KG1 (cell line): ENCODE measurements at regions not wholly inside any gene's neighbourhood (a gene's known extent, or its start where the extent isn't known, plus 50 kb on each side); places are given as distances from the start of the nearest gene placed in this dataset.
"Not testable (repeated sequence)": the region's sequence is repeated elsewhere in the genome, so short reads cannot be mapped to it uniquely, and the experiment has no call there.

Experiments used
- DNase-seq: peaks from one replicate; lab custom pipeline; 2025; lab: John Stamatoyannopoulos, UW

GRCh38 chr10:94125856-94126255, 132.1 kb downstream of the PLCE1 start:
- no peak for DNase-seq

GRCh38 chr10:94129393-94130130, 135.8 kb downstream of the PLCE1 start:
- no peak for DNase-seq

DNA sequence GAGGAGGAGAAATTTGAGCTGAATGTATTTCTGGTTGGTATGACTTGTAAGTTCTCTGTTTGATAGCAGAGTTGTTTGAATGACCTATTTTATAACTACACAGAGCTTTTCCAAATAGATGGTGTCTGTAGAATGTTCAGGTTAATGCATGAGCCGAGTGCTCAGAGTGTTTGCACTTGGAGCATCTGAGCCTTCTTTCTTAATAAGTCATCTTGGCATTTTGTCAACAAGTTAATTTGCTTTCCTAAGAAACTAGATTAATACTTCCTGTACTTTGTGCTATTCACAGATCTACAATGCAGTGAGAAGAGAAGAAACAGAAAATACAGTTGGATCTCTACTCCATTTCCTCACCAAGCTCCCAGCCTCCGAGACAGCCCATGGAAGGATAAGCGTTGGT, 138.2 kb downstream of the PLCE1 start:
- no peak for DNase-seq

DNA sequence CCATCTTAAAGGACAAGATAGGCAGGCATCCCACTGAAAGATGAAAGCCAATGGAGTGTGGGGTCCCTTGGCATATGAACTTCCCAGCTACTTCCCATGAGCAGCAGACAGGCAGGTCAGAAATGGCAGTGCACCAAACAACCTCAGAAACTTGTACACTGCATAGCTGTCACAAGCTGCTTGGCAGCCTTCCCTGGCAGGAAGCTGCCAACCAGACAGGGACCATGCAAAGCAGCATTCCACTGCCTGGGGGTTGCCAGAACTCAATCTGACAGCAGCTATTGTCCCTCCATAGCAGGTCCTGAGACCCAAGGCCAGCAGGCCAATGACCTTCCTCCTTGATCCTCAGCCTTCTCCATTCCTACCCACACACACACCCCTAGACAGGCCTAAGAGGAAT, 139.5 kb downstream of the PLCE1 start:
- no peak for DNase-seq

DNA sequence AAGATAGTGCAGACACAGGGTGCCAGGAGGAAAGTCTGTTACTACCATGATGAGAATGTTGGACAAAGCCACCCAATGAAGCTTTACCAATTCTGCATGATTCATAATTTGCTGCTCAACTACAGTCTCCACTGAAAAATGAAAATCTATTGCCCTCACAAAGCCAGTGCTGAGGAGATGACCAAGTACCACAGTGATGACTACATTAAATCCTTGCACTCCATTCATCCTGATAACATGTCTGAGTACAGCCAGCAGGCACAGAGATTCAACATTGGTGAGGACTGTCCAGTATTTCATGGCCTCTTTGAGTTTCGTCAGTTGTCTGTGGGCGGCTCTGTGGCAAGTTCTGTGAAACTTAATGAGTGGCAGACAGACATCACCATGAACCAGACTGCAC, 144.0 kb downstream of the PLCE1 start:
- DNase-seq: no peak

GRCh38 chr10:94138391-94138790, 144.7 kb downstream of the PLCE1 start:
- no peak for DNase-seq

GRCh38 chr10:94143261-94143660, 149.5 kb downstream of the PLCE1 start:
- DNase-seq: no peak

DNA sequence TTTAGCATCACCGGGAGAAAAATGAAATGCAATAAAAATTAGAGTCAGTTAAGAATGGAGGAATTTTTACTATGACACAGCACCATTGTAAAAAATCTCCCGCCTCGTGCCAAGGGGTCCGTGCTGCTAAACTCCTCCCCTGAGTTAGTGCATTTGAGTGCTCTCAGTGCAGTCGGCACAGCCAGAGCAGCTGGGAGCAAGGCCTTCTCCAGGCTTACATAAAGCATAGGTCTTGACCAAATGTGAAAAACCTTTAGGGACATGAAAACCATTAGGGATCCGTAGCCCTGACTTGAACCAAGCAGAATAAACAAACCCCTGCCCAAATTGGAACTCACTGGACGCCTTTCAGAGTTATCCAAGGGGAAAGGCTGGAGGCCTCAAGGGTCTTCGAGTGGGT, 152.6 kb downstream of the PLCE1 start:
- no peak for DNase-seq

DNA sequence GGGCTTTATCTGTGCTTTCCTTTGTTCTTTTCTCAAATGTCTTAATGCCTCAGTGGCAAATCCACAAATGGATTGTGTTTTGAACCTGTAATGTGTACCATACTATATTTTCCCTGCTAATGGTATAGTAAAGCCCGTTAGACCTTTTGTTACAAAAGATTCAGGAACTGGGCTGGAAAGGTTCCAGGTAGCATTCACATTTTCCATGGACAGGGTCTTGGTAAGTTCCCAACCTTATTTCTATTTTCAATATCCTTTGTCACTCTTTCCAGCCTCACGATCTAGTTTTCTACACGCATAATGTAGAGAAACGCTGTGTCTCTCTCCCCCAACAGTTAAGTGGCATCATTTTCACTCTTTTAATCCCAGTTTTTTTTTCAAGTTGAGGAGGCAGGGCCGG, 153.0 kb downstream of the PLCE1 start:
- DNase-seq: no peak

DNA sequence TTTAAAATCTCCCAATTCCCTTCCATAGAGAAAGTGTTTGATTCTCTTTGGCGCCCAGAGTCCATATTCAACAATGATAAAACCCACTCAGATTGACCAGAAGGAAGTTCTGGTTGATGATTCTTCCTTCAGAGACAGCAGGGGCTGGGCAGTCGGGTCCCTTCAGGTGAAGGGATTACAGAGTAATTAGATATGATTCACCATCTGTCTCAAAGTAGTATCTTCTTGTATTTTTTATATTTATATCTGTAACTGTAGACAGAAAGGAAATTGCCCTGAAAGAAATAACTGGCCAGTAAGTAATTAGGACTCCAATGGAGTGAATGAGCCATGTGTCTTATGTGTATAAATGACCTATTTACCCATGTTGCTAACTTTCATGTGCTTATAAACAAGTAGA, 156.0 kb downstream of the PLCE1 start:
- no peak for DNase-seq

DNA sequence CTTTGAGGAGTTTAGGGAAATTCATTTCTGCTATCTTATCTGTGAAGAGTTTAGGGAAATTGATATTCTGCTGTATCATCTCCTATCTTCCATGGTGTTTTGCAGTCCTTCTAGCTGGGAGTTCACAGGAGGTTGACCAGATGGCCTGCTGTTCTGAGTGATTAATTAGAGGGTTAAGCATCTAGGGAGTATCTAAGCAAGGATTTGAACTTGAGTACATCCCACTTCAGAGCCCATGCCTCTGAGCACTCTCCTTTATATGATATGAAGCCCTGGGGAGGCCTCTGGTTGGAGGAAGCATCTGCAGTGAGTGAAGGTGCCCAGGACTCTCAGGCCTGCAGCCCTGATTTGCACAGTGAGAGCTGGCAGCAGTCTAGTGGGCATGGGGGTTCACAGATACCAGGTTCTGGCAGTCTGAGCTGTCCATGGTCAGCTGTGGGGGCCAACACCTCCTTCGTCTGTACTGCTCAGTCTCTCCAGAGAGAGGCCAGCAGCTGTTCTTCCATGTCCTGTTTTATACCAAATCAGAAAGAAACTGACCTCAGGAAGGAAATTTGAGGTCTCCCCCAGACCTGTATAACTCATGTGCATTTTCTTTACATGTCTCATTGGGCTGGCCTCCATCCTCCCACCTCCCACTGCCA, 156.9 kb downstream of the PLCE1 start:
- no peak for DNase-seq

GRCh38 chr10:94155722-94156271, 162.1 kb downstream of the PLCE1 start:
- DNase-seq: no peak

DNA sequence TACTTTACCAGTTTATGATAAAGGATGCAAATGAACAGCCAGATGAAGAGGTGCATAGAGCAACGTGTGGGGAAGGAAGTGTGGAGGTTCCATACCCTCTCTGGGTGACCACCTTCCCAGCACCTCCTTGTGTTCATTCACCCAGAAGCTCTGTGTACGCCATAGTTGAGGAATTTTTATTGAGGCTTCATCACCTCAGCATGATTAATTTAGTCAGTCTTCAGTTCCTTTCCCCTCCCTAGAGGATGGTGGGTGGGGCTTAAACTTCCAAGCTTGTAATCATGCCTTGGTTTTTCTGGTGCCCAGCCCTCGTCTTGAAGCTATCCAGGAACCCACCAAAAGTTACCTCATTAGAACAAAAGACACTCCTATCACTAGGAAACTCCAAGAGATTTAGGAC, 162.7 kb downstream of the PLCE1 start:
- no peak for DNase-seq

DNA sequence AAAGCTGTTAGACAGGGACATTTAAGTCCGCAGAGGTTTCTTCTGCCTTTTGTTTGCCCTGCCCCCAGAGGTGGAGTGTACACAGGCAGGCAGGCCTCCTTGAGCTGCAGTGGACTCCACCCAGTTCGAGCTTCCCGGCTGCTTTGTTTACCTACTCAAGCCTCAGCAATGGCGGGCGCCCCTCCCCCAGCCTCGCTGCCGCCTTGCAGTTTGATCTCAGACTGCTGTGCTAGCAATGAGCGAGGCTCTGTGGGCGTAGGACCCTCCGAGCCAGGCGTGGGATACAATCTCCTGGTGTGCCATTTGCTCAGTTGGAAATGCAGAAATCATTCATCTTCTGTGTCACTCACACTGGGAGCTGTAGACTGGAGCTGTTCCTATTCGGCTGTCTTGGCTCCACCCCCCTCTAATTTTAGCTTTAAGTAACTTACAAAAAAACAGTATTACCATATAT, 171.5 kb downstream of the PLCE1 start:
- DNase-seq: not testable (repeated sequence)

- no peak for DNase-seq
These were observed 178.6 kb downstream of the PLCE1 start for GRCh38 chr10:94172332-94172731.

- no peak for DNase-seq
These were observed 179.9 kb downstream of the PLCE1 start for GRCh38 chr10:94173594-94173993.

DNA sequence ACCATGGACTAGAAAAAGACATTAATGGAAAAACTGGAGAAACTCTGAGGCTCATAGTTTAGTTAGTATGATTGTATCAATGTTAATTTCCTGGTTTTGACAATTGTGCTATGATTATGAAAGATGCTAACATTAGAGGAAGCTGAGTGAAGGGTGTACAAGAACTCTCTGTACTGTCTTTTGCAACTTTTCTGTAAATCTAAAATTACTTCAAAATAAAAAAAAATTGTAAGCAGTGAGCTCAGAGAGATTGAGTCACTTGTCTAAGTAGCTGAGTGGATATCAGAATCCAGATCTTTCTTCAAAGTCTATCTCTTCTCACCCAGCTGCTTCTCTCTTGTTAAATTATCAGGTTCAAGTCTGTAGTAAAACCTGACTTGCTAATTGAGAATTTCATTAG, 181.1 kb downstream of the PLCE1 start:
- DNase-seq: no peak

DNA sequence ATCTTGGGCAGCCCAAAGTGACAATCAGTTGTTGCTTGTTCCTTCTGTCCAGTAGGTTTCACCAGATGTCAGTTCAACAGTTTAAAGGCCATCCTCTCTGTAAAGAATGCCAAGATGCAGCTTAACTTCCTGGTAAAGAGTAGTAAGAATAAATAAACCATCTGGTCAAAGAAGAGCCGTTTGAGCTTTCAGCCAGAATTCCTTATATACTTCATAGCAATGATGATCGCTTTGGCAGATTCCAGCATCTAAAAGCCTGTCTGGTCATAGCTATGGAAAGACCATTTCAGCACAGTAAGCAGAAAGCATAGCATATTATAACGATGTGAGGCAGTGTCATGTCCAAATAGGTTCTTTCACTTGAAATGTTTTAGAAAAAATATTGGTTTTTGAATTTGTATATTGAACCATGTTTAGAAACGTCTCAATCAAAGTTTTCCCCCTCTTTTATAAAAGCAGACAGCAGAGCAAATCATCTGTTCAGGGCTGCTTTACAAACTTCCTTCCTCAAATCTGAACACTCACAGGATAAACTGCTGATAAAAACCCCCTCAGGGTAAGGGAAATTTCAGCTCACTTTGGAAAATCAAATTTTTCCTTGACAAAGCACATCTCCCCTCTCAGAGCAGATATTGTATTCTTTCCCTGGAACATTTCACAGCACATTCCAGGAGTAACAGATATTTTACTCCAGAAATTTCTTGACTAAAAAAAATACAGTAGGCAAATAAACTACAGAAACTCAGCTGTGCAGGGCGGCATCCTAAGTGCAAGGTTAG, 184.1 kb downstream of the NOC3L start:
- no peak for DNase-seq

DNA sequence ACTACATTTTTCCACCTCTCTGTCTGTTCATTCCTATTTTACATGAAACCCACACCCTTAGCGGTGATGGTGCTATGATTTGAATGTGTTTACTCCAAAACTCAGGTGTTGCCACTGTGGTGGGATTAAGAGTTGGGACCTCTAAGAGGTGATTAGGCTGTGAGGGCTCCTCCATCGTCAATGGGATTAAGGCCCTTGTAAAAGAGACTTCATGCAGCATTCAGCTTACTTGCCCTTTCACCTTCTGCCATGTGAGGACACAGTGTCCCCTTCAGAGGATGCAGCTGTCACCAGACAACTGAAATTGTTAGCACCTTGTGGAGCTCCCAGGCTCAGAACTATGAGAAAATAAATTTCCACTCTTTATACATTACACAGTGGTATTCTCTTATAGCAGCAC, 182.2 kb downstream of the NOC3L start:
- no peak for DNase-seq

GRCh38 chr10:94183666-94184264, 179.0 kb downstream of the NOC3L start:
- no peak for DNase-seq

GRCh38 chr10:94186722-94187121, 176.0 kb downstream of the NOC3L start:
- DNase-seq: no peak

GRCh38 chr10:94192333-94192732, 170.4 kb downstream of the NOC3L start:
- DNase-seq: no peak
